ENCODE measurements at regions not wholly inside any gene's neighbourhood (a gene's known extent, or its start where the extent isn't known, plus 50 kb on each side); places are given as distances from the start of the nearest gene placed in this dataset.

GRCh38 chr10:57202356-57202755 lies 841.3 kb upstream of the ZWINT start:
- no peak for TF ChIP-seq ZNF138 (CRISPR knock-in tag; IDR thresholded peaks at IDR 0.05; ENCODE audit: low read depth)
- TF ChIP-seq ZNF121 (CRISPR knock-in tag; IDR thresholded peaks at IDR 0.05): no peak
- no peak for TF ChIP-seq ZNF407 (CRISPR knock-in tag; IDR thresholded peaks at IDR 0.05; ENCODE audit: not compliant biosample characterization)
- TF ChIP-seq ZNF232 (CRISPR knock-in tag; IDR thresholded peaks at IDR 0.05; ENCODE audit: borderline replicate concordance): no peak

Measured in HepG2 (cell line).